Esophagus (tissue), 2 donors: ENCODE measurements at regions not wholly inside any gene's neighbourhood (a gene's known extent, or its start where the extent isn't known, plus 50 kb on each side); places are given as distances from the start of the nearest gene placed in this dataset.

ENCODE experiments used
- H3K27ac ChIP-seq, 2 donors: one replicate each; pipeline ENCODE4 v1.5.1; 2013; ENCODE audit warnings: low read depth in 2 of 2, mild to moderate bottlenecking in 2 of 2, inconsistent platforms in 1 of 2, low read length in 1 of 2, moderate library complexity in 1 of 2
- H3K27me3 ChIP-seq, 2 donors: one replicate each; pipeline ENCODE4 v1.6.1; 2013; ENCODE audit warnings: low read length in 2 of 2, control low read depth in 1 of 2, mild to moderate bottlenecking in 1 of 2; ENCODE audit not compliant: insufficient read depth in 2 of 2, control insufficient read depth in 1 of 2
- H3K36me3 ChIP-seq, 2 donors: one replicate each; pipeline ENCODE4 v1.6.1; 2013; ENCODE audit warnings: low read length in 1 of 2; ENCODE audit not compliant: control insufficient read depth in 2 of 2, insufficient read depth in 2 of 2
- H3K4me1 ChIP-seq, 2 donors: one replicate each; pipeline ENCODE4 v1.6.1; 2013; ENCODE audit warnings: low read length in 1 of 2; ENCODE audit not compliant: control insufficient read depth in 2 of 2, insufficient read depth in 2 of 2
- H3K4me3 ChIP-seq, 2 donors: one replicate each; pipeline ENCODE4 v1.5.1; 2013; ENCODE audit warnings: low read length in 2 of 2, mild to moderate bottlenecking in 2 of 2, low read depth in 1 of 2, moderate library complexity in 1 of 2
- H3K9me3 ChIP-seq, 2 donors: one replicate each; pipeline ENCODE4 v1.6.1; 2013; ENCODE audit warnings: mild to moderate bottlenecking in 2 of 2, low read depth in 1 of 2, low read length in 1 of 2, moderate library complexity in 1 of 2; ENCODE audit not compliant: control insufficient read depth in 2 of 2, insufficient read depth in 1 of 2
- WGBS, 2 donors: extraction: QIAGEN DNeasy Blood & Tissue Kit; methylation state at CpG; one replicate each; pipeline ENCODE4 v1.1.7; 2013; 5-methylcytosine and 5-hydroxymethylcytosine counted together
- donor health status: healthy with polysubstance abuse.
- donor health status: Bipolar disorder and iron deficiency.

DNA sequence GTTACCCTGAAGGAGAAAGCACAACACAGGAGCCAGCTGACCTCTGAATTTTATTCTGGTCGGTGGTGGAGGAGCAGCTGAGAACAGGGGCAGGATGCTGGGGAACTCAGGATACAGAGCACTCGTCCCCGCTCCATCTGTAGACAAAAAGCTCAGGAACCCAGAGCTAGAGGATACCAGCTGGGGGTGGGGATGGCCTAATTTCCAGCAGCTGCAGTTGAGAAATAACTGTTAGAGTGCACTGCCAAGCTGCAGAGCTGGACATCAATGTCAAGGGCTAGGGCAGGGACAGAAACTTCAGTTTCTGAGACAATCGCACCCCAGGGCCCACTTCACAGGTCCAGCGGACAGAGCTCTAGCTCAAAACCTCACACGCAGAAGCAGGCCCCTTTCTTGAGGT, 122.1 kb upstream of the GUCY1A1 start:
- no peaks in the 10 kb centered on the region for H3K4me1 ChIP-seq
- no peaks in the 10 kb centered on the region for H3K36me3 ChIP-seq
- H3K4me3 ChIP-seq, result no peak overlapping the region
- no peaks in the 10 kb centered on the region for H3K27me3 ChIP-seq
- no peak overlapping the region for H3K27ac ChIP-seq
- H3K9me3 ChIP-seq, result peaks cover 0 to 3% of the 10 kb centered on the region in 2 donors
- 76 to 78% methylated on average over 6 of the region's 6 CpGs for WGBS, 2 donors

GRCh38 chr4:155543126-155543765, 123.4 kb upstream of the GUCY1A1 start:
- 62 to 72% methylated on average over 3 of the region's 3 CpGs for WGBS, 2 donors
- Histone ChIP-seq H3K36me3 (no peaks in the 10 kb centered on the region), H3K27ac (no peak overlapping the region), H3K9me3 (peaks cover 0 to 3% of the 10 kb centered on the region in 2 donors), H3K27me3 (no peaks in the 10 kb centered on the region), H3K4me3 (no peak overlapping the region), H3K4me1 (no peaks in the 10 kb centered on the region)

GRCh38 chr4:155542415-155542814, 124.2 kb upstream of the GUCY1A1 start:
- Histone ChIP-seq H3K9me3 (peaks cover 0 to 3% of the 10 kb centered on the region in 2 donors), H3K27ac (no peak overlapping the region), H3K36me3 (no peaks in the 10 kb centered on the region), H3K4me3 (no peak overlapping the region), H3K27me3 (no peaks in the 10 kb centered on the region), H3K4me1 (no peaks in the 10 kb centered on the region)
- WGBS, 2 donors, result 90 to 92% methylated on average over 3 of the region's 3 CpGs

DNA sequence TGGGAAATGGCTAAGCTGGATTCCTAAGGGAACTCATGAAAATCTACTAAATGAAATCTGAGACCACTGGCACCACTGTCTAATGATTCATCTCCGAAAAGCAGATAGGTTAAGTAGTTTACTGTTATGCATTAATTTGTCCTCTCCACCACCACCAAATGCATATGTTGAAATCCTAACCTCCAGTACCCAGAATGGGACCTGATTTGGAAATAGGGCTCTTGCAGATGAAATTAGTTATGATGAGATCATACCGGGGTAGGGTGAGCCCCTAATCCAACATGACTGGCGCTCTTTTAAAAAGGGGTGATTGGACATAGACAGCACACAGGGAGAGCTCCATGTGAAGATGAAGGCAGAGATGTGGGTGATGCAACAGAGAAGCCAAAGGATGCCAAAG, 124.9 kb upstream of the GUCY1A1 start:
- no peak overlapping the region for H3K4me3 ChIP-seq
- WGBS, 2 donors, result 92 to 94% methylated on average over 3 of the region's 3 CpGs
- H3K27me3 ChIP-seq, result no peaks in the 10 kb centered on the region
- H3K4me1 ChIP-seq, result no peaks in the 10 kb centered on the region
- H3K27ac ChIP-seq, result no peak overlapping the region
- H3K36me3 ChIP-seq, result no peaks in the 10 kb centered on the region
- peaks cover 0 to 3% of the 10 kb centered on the region in 2 donors for H3K9me3 ChIP-seq

GRCh38 chr4:155540698-155541097, 126.0 kb upstream of the GUCY1A1 start:
- H3K9me3 ChIP-seq, result peaks cover 0 to 3% of the 10 kb centered on the region in 2 donors
- WGBS, 2 donors, result 89 to 95% methylated on average over 7 of the region's 7 CpGs
- no peak overlapping the region for H3K4me3 ChIP-seq
- H3K27ac ChIP-seq, result no peak overlapping the region
- H3K27me3 ChIP-seq, result no peaks in the 10 kb centered on the region
- H3K4me1 ChIP-seq, result no peaks in the 10 kb centered on the region
- no peaks in the 10 kb centered on the region for H3K36me3 ChIP-seq

DNA sequence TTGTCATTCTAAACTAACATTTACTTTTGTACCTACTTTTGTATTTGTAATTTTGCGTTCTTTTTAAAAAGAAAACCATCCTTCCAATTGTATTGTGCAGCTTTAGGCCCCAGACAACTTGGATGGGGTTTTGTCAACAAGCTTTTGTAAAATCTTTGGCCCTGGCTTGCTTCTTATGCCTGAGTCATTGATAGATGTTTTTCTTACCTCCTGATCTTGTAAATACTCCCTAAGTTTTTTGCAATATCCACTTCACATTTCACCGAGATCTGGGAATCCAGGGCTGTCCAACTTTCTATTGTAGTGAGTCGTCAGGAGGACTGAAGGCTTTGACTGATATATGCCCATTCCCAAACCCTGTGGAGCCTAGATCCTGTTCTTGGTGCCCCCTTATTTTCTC, 126.9 kb upstream of the GUCY1A1 start:
- Histone ChIP-seq H3K36me3 (no peaks in the 10 kb centered on the region), H3K4me3 (no peak overlapping the region), H3K9me3 (no peaks in the 10 kb centered on the region), H3K27me3 (no peaks in the 10 kb centered on the region), H3K27ac (no peak overlapping the region), H3K4me1 (no peaks in the 10 kb centered on the region)
- 70 to 71% methylated on average over 3 of the region's 3 CpGs for WGBS, 2 donors

DNA sequence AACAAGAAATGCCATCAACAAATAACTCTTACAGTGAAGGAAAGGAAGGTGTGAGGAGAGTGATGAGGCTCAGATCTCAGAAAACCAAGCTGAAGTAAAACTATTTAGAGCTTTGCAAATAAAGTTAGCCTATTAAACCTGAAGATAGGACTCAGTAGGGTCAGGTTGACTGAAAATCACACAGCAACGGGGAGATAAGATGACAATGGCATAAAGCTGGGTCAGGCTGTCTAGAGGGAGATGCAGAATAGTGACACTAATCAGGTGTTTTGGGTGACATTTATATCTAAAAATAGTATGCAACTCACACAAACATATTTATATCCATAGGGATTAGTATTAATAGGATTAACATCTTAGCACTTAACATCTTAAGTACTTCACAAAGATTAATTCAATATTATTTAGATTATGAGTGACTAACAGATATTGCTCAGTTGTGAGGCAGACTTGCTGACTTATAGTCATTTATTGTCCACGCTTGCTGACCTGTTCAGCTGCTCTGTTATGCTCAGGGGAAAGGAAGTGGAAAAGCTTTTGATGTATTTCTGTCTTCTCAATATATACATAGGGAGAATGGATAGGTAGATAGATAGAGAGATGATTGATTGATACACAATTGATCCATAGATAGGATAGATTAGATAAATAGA, 130.7 kb upstream of the GUCY1A1 start:
- 71 to 76% methylated on average over 2 of the region's 2 CpGs for WGBS, 2 donors
- no peak overlapping the region for H3K27ac ChIP-seq

GRCh38 chr4:155532373-155533085, 134.1 kb upstream of the GUCY1A1 start:
- Histone ChIP-seq H3K27me3 (no peaks in the 10 kb centered on the region), H3K27ac (no peak overlapping the region), H3K4me3 (no peak overlapping the region), H3K36me3 (no peaks in the 10 kb centered on the region), H3K9me3 (no peaks in the 10 kb centered on the region), H3K4me1 (no peaks in the 10 kb centered on the region)
- WGBS, 2 donors, result 57 to 64% methylated on average over 5 of the region's 5 CpGs

More for the DNA sequence above, 130.7 kb upstream of the GUCY1A1 start:
- no peaks in the 10 kb centered on the region for H3K36me3 ChIP-seq
- H3K9me3 ChIP-seq, result no peaks in the 10 kb centered on the region
- H3K4me3 ChIP-seq, result no peak overlapping the region
- H3K27me3 ChIP-seq, result no peaks in the 10 kb centered on the region
- H3K4me1 ChIP-seq, result no peaks in the 10 kb centered on the region

GRCh38 chr4:155530857-155531256, 135.8 kb upstream of the GUCY1A1 start:
- no peak overlapping the region for H3K27ac ChIP-seq
- no peak overlapping the region for H3K4me3 ChIP-seq
- H3K4me1 ChIP-seq, result no peaks in the 10 kb centered on the region
- H3K9me3 ChIP-seq, result no peaks in the 10 kb centered on the region
- WGBS, 2 donors, result 73 to 76% methylated on average over 5 of the region's 5 CpGs
- H3K27me3 ChIP-seq, result no peaks in the 10 kb centered on the region
- no peaks in the 10 kb centered on the region for H3K36me3 ChIP-seq
